K562 (cell line): ENCODE measurements at regions not wholly inside any gene's neighbourhood (a gene's known extent, or its start where the extent isn't known, plus 50 kb on each side); places are given as distances from the start of the nearest gene placed in this dataset.

Experiments used
- ATAC-seq: fragments of 200-7000 bp; cut with Tn5 transposase; 3 replicates; pipeline ENCODE4 v1.9.1; 2020; ENCODE audit warnings: moderate library complexity
- BruUV-seq: library from RNA; stranded (reverse); fragments of 400-500 nt; replicated peaks from 2 replicates; lab custom pipeline; 2021; lab: Mats Ljungman, UMichigan
- CTCF ChIA-PET: fragments of 300-600 bp; formaldehyde crosslinking; extraction: SDS; loops from one replicate; lab custom pipeline; 2021; ENCODE audit warnings: low intra/inter-chr PET ratio; lab: Yijun Ruan, JAX
- POLR2A ChIA-PET: fragments of 300-600, 350-650 bp; sonication (Branson Sonifier 250); formaldehyde crosslinking; extraction: SDS; loops from one replicate; lab custom pipeline; 2021; ENCODE audit warnings: antibody characterized with exemption, inconsistent platforms; lab: Yijun Ruan, JAX
- DNase-seq, 4 experiments: peaks; one replicate each; pipeline versions ENCODE4 v3.0.0 to v3.0.0-alpha.2; 2011 to 2018; ENCODE audit warnings: low spot score in 3 of 4, mixed read lengths in 3 of 4; ENCODE audit errors: extremely low read depth in 1 of 4
- FAIRE-seq: peaks from 2 replicates; lab custom pipeline; 2011; peaks lifted over from hg19 to GRCh38; lab: Jason Lieb, UNC
- H2AFZ ChIP-seq: 2 replicates; pipeline ENCODE4 v1.6.0; 2011; ENCODE audit warnings: low read depth, low read length, control low read depth, inconsistent platforms
- H3K27ac ChIP-seq: fragments of 200-600 bp; 3 replicates; pipeline ENCODE4 v1.8.0; 2011; ENCODE audit warnings: low read depth, mild to moderate bottlenecking, control low read depth, inconsistent platforms, low read length, moderate library complexity, mixed read lengths; ENCODE audit errors: extremely low read depth
- H3K27me3 ChIP-seq, 2 experiments: fragments of 300-600 bp in 1 of 2; 2 replicates in 1 of 2; 3 replicates in 1 of 2; pipeline versions ENCODE4 v1.6.0 to v1.8.0; 2011; ENCODE audit warnings: inconsistent platforms in 2 of 2, low read length in 2 of 2, mild to moderate bottlenecking in 1 of 2, mixed read lengths in 1 of 2, moderate library complexity in 1 of 2; ENCODE audit not compliant: control insufficient read depth in 2 of 2, insufficient read depth in 2 of 2
- H3K36me3 ChIP-seq: fragments of 300-600 bp; 3 replicates; pipeline ENCODE4 v1.8.0; 2011; ENCODE audit warnings: mild to moderate bottlenecking, low read length, inconsistent platforms; ENCODE audit not compliant: control insufficient read depth, insufficient read depth
- H3K4me1 ChIP-seq, 2 experiments: fragments of 200-600 bp in 1 of 2; replicated peaks in 1 of 2; 2 replicates in 1 of 2; 3 replicates in 1 of 2; pipeline versions ENCODE4 v1.5.1 to v1.8.0; 2011; ENCODE audit warnings: inconsistent platforms in 2 of 2, low read length in 2 of 2, mild to moderate bottlenecking in 1 of 2, mixed read lengths in 1 of 2, moderate library complexity in 1 of 2; ENCODE audit not compliant: control insufficient read depth in 2 of 2, insufficient read depth in 2 of 2
- H3K4me2 ChIP-seq: 2 replicates; pipeline ENCODE4 v1.6.1; 2011; ENCODE audit warnings: low read length, control low read depth, inconsistent platforms, mixed read lengths; ENCODE audit not compliant: insufficient read depth
- H3K4me3 ChIP-seq: fragments of 200-600 bp; sonication (generic), shearing (Covaris generic); 2 replicates; pipeline ENCODE4 v1.5.1; 2016; ENCODE audit warnings: control low read depth, inconsistent platforms
- H3K79me2 ChIP-seq: fragments of 200-600 bp; 3 replicates; pipeline ENCODE4 v1.8.0; 2011; ENCODE audit warnings: low read length, inconsistent platforms; ENCODE audit not compliant: control insufficient read depth, insufficient read depth
- H3K9ac ChIP-seq, 2 experiments: 2 replicates each; pipeline versions ENCODE4 v1.6.0 to v1.6.1; 2011; ENCODE audit warnings: low read depth in 2 of 2, low read length in 2 of 2, control low read depth in 1 of 2, inconsistent platforms in 1 of 2, mild to moderate bottlenecking in 1 of 2, mixed read lengths in 1 of 2; ENCODE audit not compliant: insufficient read depth in 1 of 2
- H3K9me1 ChIP-seq: one replicate; pipeline ENCODE4 v1.6.0; 2011; ENCODE audit warnings: inconsistent platforms, mild to moderate bottlenecking, low read length, moderate library complexity; ENCODE audit not compliant: control insufficient read depth, insufficient read depth
- H3K9me3 ChIP-seq: replicated peaks from 2 replicates; pipeline ENCODE4 v1.5.1; 2011; ENCODE audit warnings: low read depth, low read length, inconsistent platforms; ENCODE audit not compliant: control insufficient read depth, insufficient read depth
- H4K20me1 ChIP-seq: replicated peaks from 2 replicates; pipeline ENCODE4 v1.6.1; 2011; ENCODE audit warnings: low read length, inconsistent platforms, mixed read lengths; ENCODE audit not compliant: control insufficient read depth, insufficient read depth
- ASH1L ChIP-seq: fragments of 450-650 bp; IDR thresholded peaks from 2 replicates; pipeline ENCODE4 v1.6.1; 2018; ENCODE audit warnings: borderline replicate concordance, mild to moderate bottlenecking, low read depth; ENCODE audit not compliant: partially characterized antibody
- E2F1 ChIP-seq: sonication (generic); formaldehyde crosslinking; IDR thresholded peaks from 2 replicates; pipeline ENCODE4 v1.8.1; 2023; ENCODE audit warnings: mild to moderate bottlenecking, missing genetic modification reagents, moderate library complexity
- E4F1 ChIP-seq: fragments of 250-450 bp; sonication (Bioruptor Pico); IDR thresholded peaks from 2 replicates; pipeline ENCODE4 v1.5.0; 2021; ENCODE audit warnings: mild to moderate bottlenecking, borderline replicate concordance
- EP400 ChIP-seq: fragments of 450-650 bp; IDR thresholded peaks from 2 replicates; pipeline ENCODE4 v1.6.1; 2017; ENCODE audit warnings: antibody characterized with exemption, mild to moderate bottlenecking, moderate library complexity
- FOXJ3 ChIP-seq: sonication (generic); formaldehyde crosslinking; IDR thresholded peaks from 2 replicates; pipeline ENCODE4 v1.4.0; 2020; ENCODE audit warnings: mild to moderate bottlenecking, missing genetic modification reagents
- GABPB1 ChIP-seq: sonication (generic); formaldehyde crosslinking; IDR thresholded peaks from 2 replicates; pipeline ENCODE4 v1.8.0; 2022; ENCODE audit warnings: mild to moderate bottlenecking, missing genetic modification reagents
- HLTF ChIP-seq: fragments of 450-650 bp; IDR thresholded peaks from 2 replicates; pipeline ENCODE4 v1.6.1; 2016
- HNRNPUL1 ChIP-seq: fragments of 200-400 bp; formaldehyde crosslinking; IDR thresholded peaks from 2 replicates; pipeline ENCODE4 v1.6.1; 2017; ENCODE audit warnings: low read length
- JUNB ChIP-seq: fragments of 450-650 bp; formaldehyde crosslinking; conservative IDR thresholded peaks from 2 replicates; pipeline ENCODE4 v1.4.0; 2020; ENCODE audit warnings: mild to moderate bottlenecking
- POLR2H ChIP-seq: IDR thresholded peaks from 2 replicates; pipeline ENCODE4 v1.6.1; 2016; ENCODE audit warnings: missing genetic modification characterization, low read depth, mild to moderate bottlenecking, control low read depth, missing compliant biosample characterization, moderate library complexity
- SETDB1 ChIP-seq: IDR thresholded peaks from one replicate; pipeline ENCODE4 v1.6.1; 2012; ENCODE audit warnings: low read length, control low read depth, inconsistent platforms
- SMARCA4 ChIP-seq: fragments of 450-650 bp; IDR thresholded peaks from 2 replicates; pipeline ENCODE4 v1.6.1; 2016
- SMARCB1 ChIP-seq: IDR thresholded peaks from 2 replicates; pipeline ENCODE4 v1.6.1; 2011; ENCODE audit warnings: improper control_type of control experiment, low read depth; ENCODE audit not compliant: insufficient read length
- SRSF9 ChIP-seq: fragments of 200-400 bp; formaldehyde crosslinking; IDR thresholded peaks from 2 replicates; pipeline ENCODE4 v1.6.1; 2017; ENCODE audit warnings: low read depth, low read length, borderline replicate concordance
- XRCC5 ChIP-seq: fragments of 200-400 bp; formaldehyde crosslinking; IDR thresholded peaks from 2 replicates; pipeline ENCODE4 v1.6.1; 2017; ENCODE audit warnings: low read depth, mild to moderate bottlenecking, low read length
- ZEB2 ChIP-seq: fragments of 450-650 bp; IDR thresholded peaks from 2 replicates; pipeline ENCODE4 v1.6.1; 2016
- ZNF583 ChIP-seq: fragments of 250-450 bp; sonication (Bioruptor Pico); IDR thresholded peaks from 2 replicates; pipeline ENCODE4 v1.4.0; 2020
- WGBS: fragments of 100-300 bp; shearing (Covaris generic); methylation state at CpG from one replicate; pipeline ENCODE4 v1.1.6; 2016; ENCODE audit warnings: low coverage, mixed read lengths; ENCODE audit not compliant: insufficient coverage; ENCODE audit errors: missing lambda C conversion rate; 5-methylcytosine and 5-hydroxymethylcytosine counted together
- in situ Hi-C: fragments of 300-500 bp; cut with MboI; formaldehyde crosslinking; loops from 4 replicates; pipeline ENCODE4 v1.15.0; 2018; ENCODE audit warnings: inconsistent platforms, mixed read lengths
- intact Hi-C: fragments of 100-400 bp; cut with micrococcal nuclease; formaldehyde crosslinking; loops from 2 replicates; pipeline ENCODE4 v1.14.2; 2022

GRCh38 chr6:169313347-169314010 lies 59.8 kb upstream of the THBS2 start:
- no peak overlapping the region for H3K4me3 ChIP-seq
- no peaks in the 10 kb centered on the region for H4K20me1 ChIP-seq
- FAIRE-seq = no peak
- no peak overlapping the region for H3K4me2 ChIP-seq
- no peak overlapping the region for H3K9ac ChIP-seq
- no peaks in the 10 kb centered on the region for H3K36me3 ChIP-seq
- TF ChIP-seq ZNF583 (CRISPR knock-in tag) (no peak), SMARCB1 (no peak), E2F1 (CRISPR knock-in tag) (no peak), ASH1L (no peak), SMARCA4 (no peak), SRSF9 (no peak), HNRNPUL1 (no peak), XRCC5 (no peak), ZEB2 (no peak), FOXJ3 (CRISPR knock-in tag) (no peak), JUNB (CRISPR knock-in tag) (no peak), GABPB1 (no peak), HLTF (no peak), EP400 (no peak), E4F1 (CRISPR knock-in tag) (no peak), POLR2H (tag) (no peak), SETDB1 (no peak)
- TF ChIP-seq, all 486 proteins: peak for 0
- in situ Hi-C loops (no loop called here), intact Hi-C loops (no loop called here)
- Histone ChIP-seq H3K9me1 (no peaks in the 10 kb centered on the region), H3K4me1 (0 out of 5 replicates have a peak, but pooled peaks cover 0 to 3% of the 10 kb centered on the region in 2 experiments), H3K27ac (no peak overlapping the region), H3K9me3 (no peaks in the 10 kb centered on the region), H2AFZ (no peak overlapping the region), H3K79me2 (no peaks in the 10 kb centered on the region), H3K27me3 (peaks cover 5 to 12% of the 10 kb centered on the region in 2 experiments; a peak in 3 of 5 replicates)
- DNase-seq (no peak), ATAC-seq (no peak)
- 2% methylated on average over 18 of the region's 22 CpGs for WGBS
- BruUV-seq = no TSS peak
- ChIA-PET CTCF (no interaction called here), POLR2A (no interaction called here)
